HG02885 (cell line): ENCODE measurements at regions not wholly inside any gene's neighbourhood (a gene's known extent, or its start where the extent isn't known, plus 50 kb on each side); places are given as distances from the start of the nearest gene placed in this dataset.

Experiments
- ATAC-seq: cut with Tn5 transposase; IDR thresholded peaks from one replicate; pipeline ENCODE4 v1.9.1; 2021; ENCODE audit warnings: mild to moderate bottlenecking; ENCODE audit not compliant: unreplicated experiment, poor library complexity

DNA sequence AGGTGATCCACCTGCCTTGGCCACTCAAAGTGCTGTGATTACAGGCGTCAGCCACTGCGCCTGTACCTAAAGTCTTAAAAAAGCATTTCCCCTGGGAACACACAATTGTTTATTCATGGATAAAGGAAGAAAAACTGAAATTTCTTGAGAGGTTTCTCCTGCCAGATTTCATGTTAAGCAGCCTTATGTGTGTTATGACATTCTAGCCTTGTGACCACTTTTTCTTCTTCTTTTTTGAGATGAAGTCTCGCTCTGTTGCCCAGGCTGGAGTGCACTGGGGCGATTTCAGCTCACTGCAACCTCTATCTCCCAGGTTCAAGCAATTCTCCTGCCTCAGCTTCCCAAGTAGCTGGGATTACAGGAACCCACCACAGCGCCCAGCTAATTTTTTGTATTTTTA lies 57.8 kb upstream of the PLAC8 start:
- ATAC-seq: no peak

DNA sequence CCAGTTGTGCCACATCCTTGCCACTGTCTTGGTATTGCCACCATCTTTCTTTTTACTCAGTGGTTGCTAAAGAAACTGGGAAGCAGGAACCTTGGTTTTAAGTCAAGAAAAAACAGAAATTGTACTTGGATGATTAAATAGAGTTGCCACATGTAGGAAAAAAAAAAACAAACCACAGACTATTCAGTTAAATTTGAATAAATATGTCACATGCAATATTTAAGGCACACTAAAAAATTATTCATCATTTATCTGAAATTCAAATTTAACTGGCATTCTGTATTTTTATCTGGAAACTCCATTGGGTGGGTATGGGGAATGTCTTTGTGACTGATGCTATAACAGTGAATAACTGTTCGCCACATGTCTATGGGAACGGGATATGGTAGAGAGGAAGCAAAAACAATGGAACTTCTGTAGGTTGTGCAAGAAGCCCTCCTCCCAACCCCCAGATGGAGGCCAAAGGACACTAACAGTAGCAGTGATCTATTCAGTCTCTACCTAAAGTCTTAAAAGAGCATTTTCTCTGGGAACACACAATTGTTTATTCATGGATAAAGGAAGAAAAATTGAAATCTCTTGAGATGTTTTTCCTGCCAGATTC lies 57.0 kb upstream of the PLAC8 start:
- ATAC-seq: no peak

DNA sequence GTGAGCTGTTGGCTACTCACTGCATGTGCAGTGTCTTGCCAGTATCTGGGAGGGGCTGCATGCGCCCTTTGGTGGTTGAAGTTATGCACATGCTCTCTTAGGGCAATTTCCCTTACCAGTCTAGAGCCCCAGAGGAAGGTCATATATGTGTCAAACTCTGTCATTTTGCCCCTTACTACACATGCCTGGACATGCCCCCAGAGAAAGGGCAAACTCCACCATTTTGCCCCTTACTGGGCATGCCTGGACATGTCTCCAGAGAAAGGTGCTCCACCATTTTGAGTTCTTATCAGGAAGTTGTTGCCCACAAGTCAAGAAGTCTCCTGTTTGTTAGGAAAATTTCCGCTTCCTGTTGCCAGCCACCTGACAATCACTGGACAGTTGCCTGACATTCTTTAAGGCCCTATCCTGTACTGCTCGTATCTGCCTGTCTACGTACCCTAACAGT lies 56.4 kb upstream of the PLAC8 start:
- ATAC-seq: no peak
